ENCODE measurements at regions not wholly inside any gene's neighbourhood (a gene's known extent, or its start where the extent isn't known, plus 50 kb on each side); places are given as distances from the start of the nearest gene placed in this dataset.

GRCh38 chr5:147169399-147169798 lies 65.4 kb upstream of the STK32A start:
- peak; percentile 52 for DNase-seq (ENCODE audit: low spot score)

GRCh38 chr5:147169901-147170300 lies 64.9 kb upstream of the STK32A start:
- DNase-seq (ENCODE audit: low spot score), result no peak

GRCh38 chr5:147170603-147171002 lies 64.2 kb upstream of the STK32A start:
- no peak for DNase-seq (ENCODE audit: low spot score)

GRCh38 chr5:147174671-147175265 lies 60.1 kb upstream of the STK32A start:
- DNase-seq (ENCODE audit: low spot score), result no peak

GRCh38 chr5:147175516-147176097 lies 59.2 kb upstream of the STK32A start:
- DNase-seq (ENCODE audit: low spot score), result no peak

- no peak for DNase-seq (ENCODE audit: low spot score)
These were observed 58.4 kb upstream of the STK32A start for GRCh38 chr5:147176422-147176821.

- peak; percentile 59 for DNase-seq (ENCODE audit: low spot score)
These were observed 57.5 kb upstream of the STK32A start for GRCh38 chr5:147177125-147177840.

- DNase-seq (ENCODE audit: low spot score), result no peak
These were observed 55.2 kb upstream of the STK32A start for GRCh38 chr5:147179562-147180147.

GRCh38 chr5:147180751-147181150 lies 54.1 kb upstream of the STK32A start:
- no peak for DNase-seq (ENCODE audit: low spot score)
